ENCODE measurements at regions not wholly inside any gene's neighbourhood (a gene's known extent, or its start where the extent isn't known, plus 50 kb on each side); places are given as distances from the start of the nearest gene placed in this dataset.

DNA sequence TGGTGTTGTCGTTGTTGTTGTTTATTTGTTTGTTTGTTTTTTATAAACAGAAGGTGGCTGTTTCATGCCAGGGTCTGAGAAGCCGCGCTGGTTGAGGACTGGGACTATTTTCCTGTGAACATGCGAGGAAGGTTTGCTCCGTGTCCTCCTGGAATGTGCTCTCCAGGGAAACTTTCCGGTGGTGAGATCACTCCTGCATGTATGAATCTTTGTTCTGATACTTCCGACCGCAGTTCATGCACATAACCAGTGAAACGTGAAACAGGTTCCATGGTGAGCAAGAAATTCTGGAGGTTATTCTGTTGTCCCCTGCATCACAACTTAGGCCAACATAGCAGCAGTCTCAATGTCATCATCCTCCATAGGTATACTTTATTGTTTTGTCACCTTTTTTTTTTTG is 187.6 kb upstream of the ARGLU1 start:
- TF ChIP-seq, protein P1, sequence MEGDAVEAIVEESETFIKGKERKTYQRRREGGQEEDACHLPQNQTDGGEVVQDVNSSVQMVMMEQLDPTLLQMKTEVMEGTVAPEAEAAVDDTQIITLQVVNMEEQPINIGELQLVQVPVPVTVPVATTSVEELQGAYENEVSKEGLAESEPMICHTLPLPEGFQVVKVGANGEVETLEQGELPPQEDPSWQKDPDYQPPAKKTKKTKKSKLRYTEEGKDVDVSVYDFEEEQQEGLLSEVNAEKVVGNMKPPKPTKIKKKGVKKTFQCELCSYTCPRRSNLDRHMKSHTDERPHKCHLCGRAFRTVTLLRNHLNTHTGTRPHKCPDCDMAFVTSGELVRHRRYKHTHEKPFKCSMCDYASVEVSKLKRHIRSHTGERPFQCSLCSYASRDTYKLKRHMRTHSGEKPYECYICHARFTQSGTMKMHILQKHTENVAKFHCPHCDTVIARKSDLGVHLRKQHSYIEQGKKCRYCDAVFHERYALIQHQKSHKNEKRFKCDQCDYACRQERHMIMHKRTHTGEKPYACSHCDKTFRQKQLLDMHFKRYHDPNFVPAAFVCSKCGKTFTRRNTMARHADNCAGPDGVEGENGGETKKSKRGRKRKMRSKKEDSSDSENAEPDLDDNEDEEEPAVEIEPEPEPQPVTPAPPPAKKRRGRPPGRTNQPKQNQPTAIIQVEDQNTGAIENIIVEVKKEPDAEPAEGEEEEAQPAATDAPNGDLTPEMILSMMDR (IDR thresholded peaks at IDR 0.05; ENCODE audit: low read depth, low read length), result no peak
- TF ChIP-seq POLR2A (IDR thresholded peaks at IDR 0.05; ENCODE audit: extremely low read depth, insufficient read length), result no peak
- TF ChIP-seq MYC (IDR thresholded peaks at IDR 0.05; ENCODE audit: low read depth, low read length), result no peak
- TF ChIP-seq, protein P2, sequence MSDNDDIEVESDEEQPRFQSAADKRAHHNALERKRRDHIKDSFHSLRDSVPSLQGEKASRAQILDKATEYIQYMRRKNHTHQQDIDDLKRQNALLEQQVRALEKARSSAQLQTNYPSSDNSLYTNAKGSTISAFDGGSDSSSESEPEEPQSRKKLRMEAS (IDR thresholded peaks at IDR 0.05; ENCODE audit: low read depth, low read length), result no peak

Measured in NB4 (cell line).